Ishikawa (cell line): ENCODE measurements at regions not wholly inside any gene's neighbourhood (a gene's known extent, or its start where the extent isn't known, plus 50 kb on each side); places are given as distances from the start of the nearest gene placed in this dataset.

Experiments
- CEBPB ChIP-seq: IDR thresholded peaks from 2 replicates; pipeline ENCODE4 v1.6.1; 2012
- CREB1 ChIP-seq: IDR thresholded peaks from 2 replicates; pipeline ENCODE4 v1.6.1; 2012; ENCODE audit warnings: low read depth
- EGR1 ChIP-seq: IDR thresholded peaks from 2 replicates; pipeline ENCODE4 v1.6.1; 2012
- EP300 ChIP-seq: IDR thresholded peaks from 2 replicates; pipeline ENCODE4 v1.6.1; 2012; ENCODE audit warnings: borderline replicate concordance
- FOXM1 ChIP-seq: IDR thresholded peaks from 2 replicates; pipeline ENCODE4 v1.6.1; 2012; ENCODE audit warnings: low read depth, borderline replicate concordance
- MAX ChIP-seq: IDR thresholded peaks from 2 replicates; pipeline ENCODE4 v1.6.1; 2012
- NFIC ChIP-seq: IDR thresholded peaks from 2 replicates; pipeline ENCODE4 v1.6.1; 2012
- RAD21 ChIP-seq: IDR thresholded peaks from 2 replicates; pipeline ENCODE4 v1.6.1; 2012; ENCODE audit warnings: low read depth
- REST ChIP-seq: IDR thresholded peaks from 2 replicates; pipeline ENCODE4 v1.6.1; 2012; ENCODE audit warnings: low read depth, mild to moderate bottlenecking
- TAF1 ChIP-seq: IDR thresholded peaks from 2 replicates; pipeline ENCODE4 v1.6.1; 2012; ENCODE audit warnings: low read depth, mild to moderate bottlenecking
- TCF12 ChIP-seq: IDR thresholded peaks from 2 replicates; pipeline ENCODE4 v1.6.1; 2012; ENCODE audit warnings: low read depth
- TEAD4 ChIP-seq: IDR thresholded peaks from 2 replicates; pipeline ENCODE4 v1.6.1; 2012
- YY1 ChIP-seq: IDR thresholded peaks from 2 replicates; pipeline ENCODE4 v1.6.1; 2012; ENCODE audit warnings: low read depth
- ZBTB7A ChIP-seq: IDR thresholded peaks from 2 replicates; pipeline ENCODE4 v1.6.1; 2012; ENCODE audit warnings: low read depth
- TF ChIP-seq, protein P1 (sequence below): IDR thresholded peaks from 2 replicates; pipeline ENCODE4 v1.6.1; 2012

DNA sequence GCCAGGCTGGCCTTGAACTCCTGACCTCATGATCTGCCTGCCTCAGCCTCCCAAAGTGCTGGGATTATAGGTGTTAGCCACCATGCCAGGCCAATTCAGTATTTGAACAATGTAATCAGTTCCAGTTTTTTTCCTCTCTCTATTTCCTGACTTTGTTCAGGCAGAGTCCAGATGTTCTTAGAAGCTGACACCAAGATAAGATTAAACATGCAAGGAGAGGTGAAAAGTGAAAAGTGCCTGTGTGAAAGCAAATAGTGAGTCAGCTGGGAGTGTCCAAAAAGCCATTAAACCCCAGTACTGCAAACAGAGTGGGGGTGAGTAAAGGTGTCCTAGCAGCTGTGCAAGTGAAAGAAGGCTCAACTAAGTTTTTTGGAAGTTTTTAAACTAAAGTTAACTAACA is 231.5 kb downstream of the PTH2R start:
- TF ChIP-seq ZBTB7A (no peak), TAF1 (no peak), EGR1 (no peak), NFIC (no peak), TEAD4 (no peak), TCF12 (no peak), CEBPB (no peak), EP300 (no peak), REST (no peak), YY1 (no peak), RAD21 (no peak), FOXM1 (no peak), CREB1 (no peak), MAX (no peak)
- TF ChIP-seq, protein P1, sequence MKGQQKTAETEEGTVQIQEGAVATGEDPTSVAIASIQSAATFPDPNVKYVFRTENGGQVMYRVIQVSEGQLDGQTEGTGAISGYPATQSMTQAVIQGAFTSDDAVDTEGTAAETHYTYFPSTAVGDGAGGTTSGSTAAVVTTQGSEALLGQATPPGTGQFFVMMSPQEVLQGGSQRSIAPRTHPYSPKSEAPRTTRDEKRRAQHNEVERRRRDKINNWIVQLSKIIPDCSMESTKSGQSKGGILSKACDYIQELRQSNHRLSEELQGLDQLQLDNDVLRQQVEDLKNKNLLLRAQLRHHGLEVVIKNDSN: no peak

GRCh38 chr2:208642125-208642779 is 235.7 kb downstream of the PTH2R start:
- TF ChIP-seq YY1: no peak
- TF ChIP-seq EP300: no peak
- TF ChIP-seq TEAD4: no peak
- no peak for TF ChIP-seq FOXM1
- TF ChIP-seq EGR1: no peak
- no peak for TF ChIP-seq TCF12
- no peak for TF ChIP-seq REST
- TF ChIP-seq RAD21: no peak
- TF ChIP-seq NFIC: no peak
- TF ChIP-seq CREB1: no peak
- TF ChIP-seq MAX: no peak
- TF ChIP-seq TAF1: no peak
- no peak for TF ChIP-seq CEBPB
- TF ChIP-seq, protein P1: no peak

DNA sequence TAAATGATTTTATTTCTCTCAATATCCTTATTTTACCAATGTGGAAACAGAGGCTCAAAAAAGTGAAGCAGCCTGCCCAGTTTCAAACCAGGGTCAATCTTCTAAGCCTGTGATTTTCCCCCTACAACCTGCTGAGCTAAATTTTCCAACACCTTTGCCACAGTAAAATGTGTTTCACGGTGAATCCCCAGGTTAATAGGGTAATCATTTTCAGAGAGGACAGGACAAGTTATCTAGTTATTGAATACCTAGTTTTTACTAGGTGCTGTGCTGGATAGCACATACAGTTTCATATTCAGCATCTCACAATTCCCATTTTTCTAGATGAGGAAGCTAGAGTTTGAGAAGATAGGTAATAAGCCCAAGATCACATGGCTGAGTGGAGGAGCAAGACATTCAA is 236.6 kb downstream of the PTH2R start:
- TF ChIP-seq, protein P1: no peak
- TF ChIP-seq TCF12 (no peak), RAD21 (no peak)

GRCh38 chr2:208645226-208645625 is 238.6 kb downstream of the PTH2R start:
- TF ChIP-seq NFIC: no peak
- no peak for TF ChIP-seq TEAD4
- no peak for TF ChIP-seq FOXM1
- TF ChIP-seq CEBPB: no peak
- TF ChIP-seq EP300: no peak
- TF ChIP-seq REST: no peak
- TF ChIP-seq RAD21: no peak
- no peak for TF ChIP-seq TCF12
- TF ChIP-seq TAF1: no peak

DNA sequence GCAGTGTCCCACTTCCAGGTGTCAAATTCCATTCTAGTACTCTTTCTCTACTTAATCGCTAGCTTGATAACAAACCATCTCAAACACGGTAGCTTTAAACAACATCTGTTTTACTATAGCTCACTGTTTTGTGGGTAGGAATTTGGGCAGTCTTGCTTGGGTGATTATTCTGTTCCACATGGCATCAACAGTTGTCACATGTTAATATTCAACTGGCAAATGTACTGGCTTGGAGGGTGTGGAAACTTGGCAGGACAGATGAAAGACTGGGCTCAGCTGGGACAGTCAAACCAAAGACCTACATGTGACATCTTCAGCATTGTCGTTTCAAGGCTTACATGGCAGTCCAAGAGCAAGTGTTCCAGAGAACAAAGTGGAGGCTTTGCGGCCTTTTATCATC is 241.8 kb downstream of the PTH2R start:
- TF ChIP-seq FOXM1: no peak
- TF ChIP-seq, protein P1: no peak
- TF ChIP-seq NFIC: no peak
- no peak for TF ChIP-seq CREB1
- TF ChIP-seq TCF12: no peak
- no peak for TF ChIP-seq REST
- no peak for TF ChIP-seq TAF1
- TF ChIP-seq EP300: no peak
- TF ChIP-seq TEAD4: no peak
- no peak for TF ChIP-seq EGR1
- TF ChIP-seq YY1: no peak
